ENCODE measurements at regions not wholly inside any gene's neighbourhood (a gene's known extent, or its start where the extent isn't known, plus 50 kb on each side); places are given as distances from the start of the nearest gene placed in this dataset.

DNA sequence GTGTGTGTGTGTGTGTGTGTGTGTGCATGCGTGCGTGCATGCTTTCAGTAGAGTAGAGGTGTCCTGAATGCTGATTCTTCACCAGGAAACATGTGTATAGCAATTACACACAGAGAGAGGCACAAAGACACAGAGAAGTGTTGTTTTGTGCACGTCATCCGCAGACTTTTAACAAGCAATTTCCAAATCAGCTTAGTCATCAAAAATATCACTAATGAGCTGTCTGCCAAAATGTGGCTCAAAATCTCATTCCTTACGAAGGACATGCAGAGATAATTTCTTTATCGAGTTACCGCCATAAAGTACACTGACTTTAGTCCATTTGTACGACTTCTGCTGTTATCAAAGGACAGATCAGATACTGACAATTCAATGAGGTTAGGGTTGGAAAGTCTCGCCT lies 274.9 kb upstream of the RARB start:
- Histone ChIP-seq H3K9ac (ENCODE audit: low read depth, low read length) (no peak overlapping the region), H2BK20ac (ENCODE audit: low read depth, low read length) (no peak overlapping the region), H2AFZ (replicated peaks; ENCODE audit: low read length, poor library complexity) (no peak overlapping the region), H3K4me2 (ENCODE audit: low read depth, low read length) (no peak overlapping the region), H3K23ac (ENCODE audit: low read depth, low read length) (no peak overlapping the region), H4K5ac (ENCODE audit: low read depth, low read length) (no peak overlapping the region), H3K14ac (replicated peaks; ENCODE audit: low read depth, low read length) (no peak overlapping the region), H4K20me1 (ENCODE audit: insufficient read depth, low read length) (no peaks in the 10 kb centered on the region), H3K27me3 (ENCODE audit: control insufficient read depth, insufficient read depth, low read length) (no peaks in the 10 kb centered on the region), H3K27ac (ENCODE audit: insufficient read depth, low read length) (no peak overlapping the region), H3K56ac (ENCODE audit: extremely low read depth, insufficient read depth, low read length) (no peak overlapping the region), H2BK15ac (ENCODE audit: low read depth, low read length) (no peak overlapping the region), H2BK120ac (ENCODE audit: low read depth, low read length) (no peak overlapping the region), H3K9me3 (ENCODE audit: control insufficient read depth, insufficient read depth, low read length) (peaks cover 4% of the 10 kb centered on the region; the same call in 1 of the 2 replicates), H4K91ac (ENCODE audit: insufficient read depth, low read depth, low read length) (no peak overlapping the region), H2BK5ac (ENCODE audit: low read depth, low read length, poor library complexity, severe bottlenecking) (no peak overlapping the region), H3K4me1 (ENCODE audit: control insufficient read depth, insufficient read depth, low read length) (no peaks in the 10 kb centered on the region), H3K79me1 (ENCODE audit: low read depth in 1 of 2, low read length in 2 of 2) (no peaks in the 10 kb centered on the region), H3K9me1 (ENCODE audit: insufficient read depth, low read length) (no peaks in the 10 kb centered on the region), H3K18ac (ENCODE audit: low read depth, low read length) (no peak overlapping the region), H3K4me3 (ENCODE audit: insufficient read depth, low read depth, low read length) (no peak overlapping the region), H2AK9ac (replicated peaks; ENCODE audit: low read depth, low read length, poor library complexity) (no peak overlapping the region), H3K4ac (ENCODE audit: low read depth, low read length) (no peak overlapping the region), H3K36me3 (ENCODE audit: control insufficient read depth, insufficient read depth, low read length) (no peaks in the 10 kb centered on the region), H4K8ac (ENCODE audit: low read depth in 2 of 2, low read length in 2 of 2) (no peak overlapping the region), H2AK5ac (ENCODE audit: low read depth, low read length) (no peak overlapping the region)
- ChIA-PET CTCF (no interaction called here), POLR2A (ENCODE audit: unreplicated experiment) (no interaction called here)
- intact Hi-C loops (cut with micrococcal nuclease) (no loop called here), dilution Hi-C loops (cut with HindIII; ENCODE audit: low sequenced_read_pairs, unreplicated experiment) (no loop called here), in situ Hi-C loops (cut with MboI; ENCODE audit: low sequenced_read_pairs) (no loop called here)
- WGBS, 2 experiments (ENCODE audit: extremely low coverage in 2 of 2, insufficient read length in 1 of 2): 82% methylated on average over 2 of the region's 9 CpGs; no CpG with 5 or more reads in 1 of the 2 experiments
- ATAC-seq (ENCODE audit: low read depth) (no peak), DNase-seq (no peak)
- BruUV-seq (replicated peaks): no TSS peak
- TF ChIP-seq MAZ (IDR thresholded peaks at IDR 0.05; ENCODE audit: borderline replicate concordance, low read depth, low read length): no peak
- TF ChIP-seq FOS (IDR thresholded peaks at IDR 0.05; ENCODE audit: low read depth, low read length): no peak
- TF ChIP-seq MAFK (IDR thresholded peaks at IDR 0.05; ENCODE audit: low read depth, low read length): peak; percentile 89
- TF ChIP-seq, protein P1, sequence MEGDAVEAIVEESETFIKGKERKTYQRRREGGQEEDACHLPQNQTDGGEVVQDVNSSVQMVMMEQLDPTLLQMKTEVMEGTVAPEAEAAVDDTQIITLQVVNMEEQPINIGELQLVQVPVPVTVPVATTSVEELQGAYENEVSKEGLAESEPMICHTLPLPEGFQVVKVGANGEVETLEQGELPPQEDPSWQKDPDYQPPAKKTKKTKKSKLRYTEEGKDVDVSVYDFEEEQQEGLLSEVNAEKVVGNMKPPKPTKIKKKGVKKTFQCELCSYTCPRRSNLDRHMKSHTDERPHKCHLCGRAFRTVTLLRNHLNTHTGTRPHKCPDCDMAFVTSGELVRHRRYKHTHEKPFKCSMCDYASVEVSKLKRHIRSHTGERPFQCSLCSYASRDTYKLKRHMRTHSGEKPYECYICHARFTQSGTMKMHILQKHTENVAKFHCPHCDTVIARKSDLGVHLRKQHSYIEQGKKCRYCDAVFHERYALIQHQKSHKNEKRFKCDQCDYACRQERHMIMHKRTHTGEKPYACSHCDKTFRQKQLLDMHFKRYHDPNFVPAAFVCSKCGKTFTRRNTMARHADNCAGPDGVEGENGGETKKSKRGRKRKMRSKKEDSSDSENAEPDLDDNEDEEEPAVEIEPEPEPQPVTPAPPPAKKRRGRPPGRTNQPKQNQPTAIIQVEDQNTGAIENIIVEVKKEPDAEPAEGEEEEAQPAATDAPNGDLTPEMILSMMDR (conservative IDR thresholded peaks at IDR 0.05; ENCODE audit: low read depth, low read length): no peak
- TF ChIP-seq CHD1 (IDR thresholded peaks at IDR 0.05; ENCODE audit: low read depth, low read length): no peak
- TF ChIP-seq MXI1 (IDR thresholded peaks at IDR 0.05; ENCODE audit: borderline replicate concordance, low read depth, low read length): no peak
- TF ChIP-seq ELK1 (IDR thresholded peaks at IDR 0.05; ENCODE audit: borderline replicate concordance, low read depth, low read length): no peak
- no peak for TF ChIP-seq USF2 (IDR thresholded peaks at IDR 0.05; ENCODE audit: low read depth, low read length)
